ENCODE measurements at regions not wholly inside any gene's neighbourhood (a gene's known extent, or its start where the extent isn't known, plus 50 kb on each side); places are given as distances from the start of the nearest gene placed in this dataset.

DNA sequence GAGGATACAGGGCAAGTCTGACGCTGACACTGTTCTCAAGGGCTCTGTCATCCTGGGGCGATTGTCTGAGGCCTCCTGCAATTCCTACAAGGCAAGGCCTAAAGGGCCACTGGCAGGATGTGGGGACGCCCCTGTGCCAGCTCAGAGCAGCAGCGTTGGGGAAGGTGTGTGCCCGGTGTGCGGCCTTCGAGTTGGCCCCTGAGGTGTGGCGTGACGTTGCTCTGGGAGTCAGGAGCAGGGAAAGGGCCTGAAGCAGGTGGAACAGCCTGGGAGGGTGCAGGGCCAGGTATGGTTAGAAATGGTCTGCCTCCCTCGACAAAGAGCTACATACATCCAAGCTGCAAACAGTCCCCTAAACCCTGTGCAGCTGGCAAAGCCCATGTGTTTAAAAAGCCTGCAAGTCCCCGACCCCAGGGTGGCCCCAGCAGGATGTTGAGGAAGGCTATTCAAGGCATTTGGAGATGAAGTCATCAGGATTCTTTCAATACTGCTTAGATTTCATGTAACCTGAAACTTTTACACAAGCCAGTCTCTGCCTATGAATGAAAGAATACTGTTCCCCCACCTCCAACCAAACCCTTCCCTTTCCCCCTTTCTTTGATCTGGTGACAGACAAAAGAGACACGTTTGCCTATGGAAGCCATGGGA, 142.5 kb upstream of the TNS3 start:
- FAIRE-seq: peak; percentile 54

DNA sequence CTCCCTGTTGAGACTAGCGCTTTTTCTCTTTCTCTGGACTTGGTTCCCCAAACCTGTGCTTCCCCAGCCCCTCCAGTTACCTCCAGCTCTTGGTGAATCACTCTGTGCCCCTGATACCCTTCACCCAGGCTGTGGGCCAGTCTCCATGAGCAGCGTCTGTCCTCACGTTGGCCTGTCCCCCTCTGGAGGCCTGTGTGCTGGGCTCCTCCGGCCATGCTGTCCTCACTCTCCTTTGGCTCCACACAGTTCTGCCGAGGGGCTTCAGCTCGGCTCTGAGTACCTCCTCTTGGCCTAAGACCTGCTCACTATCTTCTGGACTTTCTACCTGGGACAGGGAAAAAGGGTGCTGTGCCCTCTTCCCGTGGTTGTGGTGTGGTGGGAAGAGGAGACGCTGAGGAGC, 140.2 kb upstream of the TNS3 start:
- no peak for FAIRE-seq

DNA sequence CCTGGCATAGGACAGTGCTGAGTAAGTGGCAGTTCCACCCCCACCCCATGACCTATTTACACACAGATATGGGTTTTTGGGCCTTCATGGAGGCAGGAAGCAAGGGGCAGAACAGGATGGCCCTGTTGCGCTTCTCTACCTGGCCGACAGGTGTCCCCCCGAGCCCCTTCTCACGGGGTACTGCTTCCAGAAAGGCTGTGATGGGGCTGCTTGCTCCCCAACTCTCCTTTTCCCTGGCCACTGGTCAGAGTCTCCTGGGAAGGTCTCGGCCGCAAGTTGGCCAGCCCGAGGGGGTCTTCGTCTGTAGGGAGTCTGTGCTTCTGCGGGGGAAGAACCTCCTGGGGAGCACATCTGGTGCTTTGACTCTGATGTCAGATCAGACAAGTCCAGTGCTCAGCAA, 139.8 kb upstream of the TNS3 start:
- no peak for FAIRE-seq

DNA sequence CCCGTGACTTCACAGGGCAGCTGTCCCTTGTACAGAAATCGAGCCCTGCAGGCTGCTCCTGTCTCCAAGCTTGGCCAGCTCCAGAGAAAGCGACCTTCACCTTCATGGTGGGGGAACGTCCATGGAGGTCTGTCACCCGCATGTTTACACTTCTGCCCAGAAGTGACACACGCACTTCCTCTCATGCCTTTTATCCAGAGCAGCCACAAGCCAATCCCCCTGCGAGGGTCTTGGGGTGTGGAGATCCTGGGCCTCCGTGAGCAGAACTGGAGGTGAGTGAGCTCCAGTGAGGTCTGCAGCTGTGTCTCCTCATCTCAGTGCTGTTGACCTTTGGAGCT, 139.0 kb upstream of the TNS3 start:
- no peak for FAIRE-seq

DNA sequence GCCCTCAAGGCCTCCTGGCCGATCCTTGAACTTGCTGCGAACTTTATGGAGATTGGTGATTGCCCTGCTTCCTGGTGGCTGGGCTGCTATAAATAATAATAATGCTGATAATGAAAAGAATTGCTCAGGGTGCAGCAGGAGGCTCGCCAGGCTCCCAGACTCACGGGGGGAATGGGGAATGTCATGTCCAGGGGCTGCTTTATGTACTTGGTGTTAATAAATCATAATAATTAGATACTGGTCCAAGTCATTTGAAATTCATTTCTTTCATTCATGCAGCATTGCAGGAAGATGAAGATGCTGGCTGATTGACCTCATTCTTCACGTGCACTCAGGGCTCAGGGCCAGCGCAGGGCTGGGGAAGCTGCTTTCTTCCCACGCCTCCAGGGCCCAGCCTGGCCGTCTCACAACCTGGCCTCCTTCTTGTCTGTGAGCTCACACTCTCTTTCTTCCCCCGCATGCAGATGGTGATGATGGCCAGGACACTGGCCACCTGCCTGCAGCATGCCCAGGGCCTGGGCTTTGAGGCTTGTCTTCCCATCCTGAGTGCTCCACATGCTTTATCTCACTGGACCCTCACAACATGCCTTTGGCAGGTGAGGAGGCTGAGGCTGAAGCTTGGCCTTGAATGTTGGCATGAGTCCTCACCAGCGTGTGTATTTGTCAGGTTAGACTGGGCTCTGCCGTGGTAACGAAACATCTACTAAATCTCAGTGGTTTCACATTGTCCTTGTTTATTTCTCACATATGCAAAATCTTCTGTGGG, 138.4 kb upstream of the TNS3 start:
- FAIRE-seq: no peak

DNA sequence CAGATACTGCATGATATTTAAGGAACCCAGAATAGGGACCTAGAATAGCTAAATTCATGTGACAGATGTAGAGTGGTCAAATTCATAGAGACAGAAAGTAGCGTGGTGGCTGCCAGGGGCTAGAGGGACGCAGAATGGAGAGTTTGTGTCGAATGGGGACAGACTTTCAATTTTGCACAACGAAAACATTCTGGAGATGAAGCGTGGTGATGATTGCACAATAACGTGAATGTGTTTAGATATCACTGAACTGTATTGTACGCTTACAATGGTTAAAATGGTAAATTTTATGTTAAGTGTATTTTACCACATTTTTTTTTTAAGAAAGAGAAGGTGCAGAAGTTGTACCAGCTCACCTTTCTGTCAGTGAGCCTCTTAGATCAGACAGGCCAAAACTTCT, 137.8 kb upstream of the TNS3 start:
- no peak for FAIRE-seq

DNA sequence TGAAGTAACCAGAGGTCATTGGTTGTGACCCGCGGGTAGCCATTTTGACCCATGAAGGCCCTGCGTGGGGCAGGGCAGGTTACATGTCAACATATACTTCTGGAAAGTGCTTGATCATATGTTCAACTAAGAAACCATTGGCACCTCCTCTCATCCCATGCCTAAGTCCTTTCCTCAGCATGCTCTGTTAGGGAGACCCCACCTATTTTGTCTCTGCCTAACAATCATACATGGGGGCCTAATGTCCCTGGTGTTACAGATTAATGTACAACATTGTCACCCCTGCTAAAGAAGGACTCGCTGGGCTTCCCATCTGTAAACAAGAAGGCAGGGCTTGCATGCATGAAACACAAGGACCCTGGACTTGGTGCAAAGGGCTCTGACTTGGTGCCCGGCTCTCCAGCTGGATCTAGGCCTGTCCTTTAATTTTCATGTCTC, 133.7 kb upstream of the TNS3 start:
- no peak for FAIRE-seq

DNA sequence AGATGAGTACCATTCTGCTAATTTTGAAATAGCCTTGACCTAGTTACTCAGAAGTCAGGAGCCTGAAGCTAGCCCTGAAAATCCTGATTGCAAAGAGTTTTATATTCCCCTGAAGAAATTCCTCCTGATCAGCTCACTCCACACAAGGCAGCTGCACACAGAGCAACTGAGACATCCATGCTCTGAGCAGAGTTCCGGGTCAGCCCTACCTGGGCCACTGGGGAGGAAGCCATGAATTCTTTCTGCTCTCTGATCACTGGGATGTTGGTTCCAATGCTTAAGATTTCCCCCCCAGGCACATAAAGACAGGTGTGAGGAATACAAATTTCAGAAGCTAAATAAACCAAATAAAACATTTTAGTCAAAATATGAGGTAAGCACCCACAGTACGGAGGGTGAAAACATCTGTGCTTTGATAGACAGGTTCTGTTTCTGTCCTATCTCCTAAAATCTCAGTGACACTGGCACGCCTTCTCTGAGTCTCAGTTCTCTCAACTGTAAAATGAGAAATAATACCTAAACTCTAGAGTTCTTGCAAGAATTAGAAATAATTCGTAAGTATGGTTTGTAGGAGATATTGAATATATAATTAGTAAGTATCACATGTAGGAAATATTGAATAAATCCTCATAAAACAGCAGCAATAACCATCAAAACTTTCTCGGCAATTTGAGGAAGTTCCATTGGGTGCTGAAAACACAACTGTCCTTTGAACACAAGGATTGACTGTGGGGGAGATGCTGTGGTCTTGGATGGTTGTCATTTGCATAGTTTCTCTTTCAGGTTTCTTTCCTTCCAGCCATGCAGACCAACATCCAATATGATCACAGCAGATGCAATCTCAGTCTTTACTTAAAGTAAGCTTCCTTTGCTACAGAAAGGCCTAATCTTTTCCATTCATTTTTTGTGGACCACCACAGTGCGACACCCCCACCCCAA, 133.0 kb upstream of the TNS3 start:
- no peak for FAIRE-seq

DNA sequence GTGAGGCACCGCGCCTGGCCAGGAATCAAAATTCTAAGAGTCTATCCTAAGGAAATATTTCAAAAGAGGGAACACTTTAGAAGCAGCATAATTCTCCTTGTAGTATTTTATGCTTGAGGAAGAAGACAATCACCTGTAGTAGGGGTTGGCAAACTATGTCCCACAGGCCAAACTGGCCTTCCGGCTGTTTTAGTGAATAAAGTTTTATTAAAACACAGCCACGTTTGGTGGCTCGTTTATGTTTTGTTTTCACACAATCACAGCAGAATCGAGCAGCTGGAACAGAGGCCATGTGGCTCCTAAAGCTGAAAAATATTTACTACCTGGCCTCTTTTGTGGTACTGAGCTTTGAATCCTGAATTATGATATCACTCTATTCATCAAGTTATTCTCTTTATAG, 131.7 kb upstream of the TNS3 start:
- no peak for FAIRE-seq

DNA sequence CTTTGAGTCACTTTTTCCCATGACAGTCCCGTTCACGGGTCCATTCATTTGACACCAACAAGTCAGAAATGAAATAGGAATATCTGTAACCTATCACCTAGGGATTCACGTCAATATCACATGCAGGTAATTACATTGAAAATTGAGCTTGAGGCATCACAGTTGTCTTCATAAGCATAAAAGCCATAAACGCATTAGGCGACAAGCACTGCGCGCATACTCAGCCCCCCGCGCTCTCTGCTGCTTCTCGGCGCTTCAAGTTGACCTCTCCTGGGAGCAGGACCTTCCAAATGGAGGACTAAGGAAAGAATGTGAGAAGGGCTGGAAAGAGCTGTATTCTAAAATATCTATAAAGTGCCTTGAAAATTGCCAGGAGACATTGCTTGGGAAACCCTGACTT, 130.5 kb upstream of the TNS3 start:
- FAIRE-seq: no peak

DNA sequence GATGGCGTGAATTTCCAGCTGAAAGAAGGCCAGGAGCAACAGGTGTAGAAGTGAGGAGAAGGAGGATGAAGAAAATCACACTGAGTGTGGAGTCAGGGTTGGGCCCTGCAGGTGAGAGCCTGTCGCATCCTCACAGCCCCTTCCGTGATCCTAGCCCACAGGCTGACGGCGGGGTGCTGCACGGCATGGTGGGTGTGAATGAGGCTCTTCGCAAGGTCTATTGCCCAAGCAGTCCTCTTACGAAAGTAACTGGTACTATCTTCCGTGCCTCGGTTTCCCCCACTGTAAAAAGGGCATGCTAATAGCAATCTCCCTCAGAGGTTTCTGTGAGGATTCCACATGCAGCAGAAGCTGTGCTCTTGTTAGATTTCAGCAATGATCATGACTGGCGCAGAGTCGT, 129.9 kb upstream of the TNS3 start:
- FAIRE-seq: no peak

DNA sequence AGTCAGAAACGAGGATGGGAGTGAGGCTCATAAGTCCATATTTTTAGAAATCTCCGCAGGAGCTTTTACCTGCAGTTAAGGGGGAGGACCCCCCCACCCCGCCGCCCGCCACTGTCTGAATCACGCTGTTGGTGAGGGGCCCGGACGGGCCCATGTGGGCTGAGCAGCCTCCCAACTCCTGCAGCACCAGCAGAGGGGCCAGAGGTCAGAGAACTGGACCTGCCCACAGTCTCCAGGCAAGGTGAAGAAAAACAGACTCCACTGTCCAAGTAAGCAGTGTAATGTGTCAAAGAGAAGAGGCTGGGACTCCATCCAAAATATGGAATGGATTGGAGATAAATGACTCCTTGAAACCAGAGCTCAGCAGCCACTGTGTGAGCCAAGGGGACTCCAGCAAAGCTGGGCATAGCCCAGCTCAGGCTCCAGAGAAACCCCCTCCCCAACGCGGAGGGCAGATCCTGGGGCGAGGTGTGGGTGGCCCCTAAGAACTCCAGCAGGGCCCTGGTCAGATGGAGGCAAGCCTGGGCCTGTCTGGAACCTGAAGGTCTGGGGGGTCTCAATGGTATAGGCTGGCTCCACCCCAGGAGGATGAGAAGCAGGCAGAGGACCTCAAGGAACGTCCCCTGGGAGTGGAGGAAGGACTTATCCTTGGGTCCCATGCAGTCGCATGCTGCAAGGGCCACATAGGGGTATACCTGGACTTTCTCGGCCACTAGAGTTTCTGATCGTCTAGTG, 128.5 kb upstream of the TNS3 start:
- FAIRE-seq: no peak

DNA sequence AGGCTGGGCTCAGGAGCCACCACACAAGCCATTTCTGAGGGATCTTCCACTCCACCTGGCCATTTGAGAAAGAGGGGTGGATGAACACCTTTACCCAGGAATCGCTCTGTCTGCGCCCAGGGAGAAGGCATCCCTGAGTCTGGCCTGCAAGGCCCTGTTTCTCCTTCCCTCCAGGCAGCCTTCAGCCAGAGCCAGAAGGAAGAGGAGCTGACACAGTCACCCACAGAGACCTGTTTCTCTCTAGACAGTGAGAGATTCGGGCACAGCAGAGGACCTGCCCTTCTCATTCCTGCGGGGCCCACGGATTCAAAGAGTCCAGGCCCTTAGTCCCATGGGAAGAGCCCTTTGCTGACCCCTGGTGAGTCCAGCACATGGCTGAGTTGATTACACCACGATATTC, 127.5 kb upstream of the TNS3 start:
- no peak for FAIRE-seq

DNA sequence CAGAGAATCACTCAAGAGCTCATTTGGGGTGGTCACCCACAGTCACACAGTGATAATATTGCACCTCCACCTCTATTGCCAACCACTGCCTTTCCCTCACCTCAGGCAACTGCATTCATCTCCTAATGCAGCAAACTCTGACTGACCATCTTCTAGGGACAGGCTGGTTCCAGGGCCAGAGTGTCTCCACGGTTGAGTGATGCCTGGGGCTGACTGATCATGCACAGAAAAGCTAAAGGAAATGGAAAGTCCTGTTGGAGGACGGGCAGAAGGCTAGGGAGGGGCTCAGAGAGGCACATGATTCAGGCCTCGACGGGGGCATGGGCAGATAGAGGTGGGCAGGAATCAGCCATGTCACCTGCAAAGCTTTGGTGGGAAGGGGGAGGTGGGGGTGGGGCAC, 127.1 kb upstream of the TNS3 start:
- no peak for FAIRE-seq

DNA sequence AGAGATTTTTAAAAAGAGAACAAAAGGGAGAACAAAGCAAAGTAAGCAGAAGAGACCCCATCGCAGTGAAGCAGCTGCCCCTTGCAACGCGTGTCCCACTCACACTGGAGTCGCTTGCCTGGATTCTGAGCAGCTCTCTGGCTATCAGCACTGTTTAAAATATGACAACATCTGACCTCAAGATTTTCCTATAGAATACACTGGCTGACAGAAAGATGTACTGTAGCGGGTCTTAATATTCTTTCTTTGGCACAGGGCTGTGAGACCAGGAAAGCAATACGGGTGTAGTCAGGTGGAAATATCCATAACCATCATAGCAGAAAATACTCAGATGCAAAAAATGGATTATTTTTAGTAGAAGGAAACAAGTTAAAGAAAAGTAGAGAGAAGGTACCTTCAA, 125.7 kb upstream of the TNS3 start:
- no peak for FAIRE-seq

DNA sequence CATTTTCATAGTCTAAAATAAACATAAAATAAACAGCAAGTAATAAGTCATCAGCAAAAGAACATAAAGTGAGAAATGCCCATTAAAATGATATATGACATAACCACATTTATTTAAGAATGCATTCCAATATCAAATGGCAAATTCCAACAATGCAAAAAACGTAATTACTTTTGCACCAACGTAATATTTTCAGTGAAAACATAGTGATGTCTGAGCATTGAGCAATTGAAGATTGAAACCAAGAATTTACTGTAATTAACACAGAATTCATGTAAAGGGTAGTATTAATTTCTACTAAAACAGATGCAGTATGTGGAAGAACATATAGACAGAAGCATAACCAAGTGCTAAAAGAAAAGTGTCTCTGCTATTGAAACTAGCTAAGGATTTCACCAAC, 123.0 kb upstream of the TNS3 start:
- no peak for FAIRE-seq

DNA sequence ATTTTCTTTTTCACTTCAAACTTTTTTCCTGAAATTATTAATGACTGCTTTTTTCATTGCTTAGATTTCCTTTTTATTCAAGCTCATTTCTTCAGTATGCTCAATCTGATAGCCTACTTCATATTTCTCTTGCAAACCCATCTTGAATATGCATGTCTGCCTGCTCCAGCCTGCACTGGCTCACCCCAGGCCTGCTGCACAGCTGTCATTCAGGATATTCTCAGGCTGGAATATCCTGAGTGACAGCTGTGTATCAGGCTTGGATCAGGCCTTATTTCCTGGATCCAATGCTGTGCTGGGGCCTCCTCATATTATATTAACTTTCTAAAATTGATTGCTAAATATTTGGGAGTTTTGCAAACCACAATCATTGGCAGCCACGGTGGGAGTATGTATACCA, 120.2 kb upstream of the TNS3 start:
- FAIRE-seq: no peak

DNA sequence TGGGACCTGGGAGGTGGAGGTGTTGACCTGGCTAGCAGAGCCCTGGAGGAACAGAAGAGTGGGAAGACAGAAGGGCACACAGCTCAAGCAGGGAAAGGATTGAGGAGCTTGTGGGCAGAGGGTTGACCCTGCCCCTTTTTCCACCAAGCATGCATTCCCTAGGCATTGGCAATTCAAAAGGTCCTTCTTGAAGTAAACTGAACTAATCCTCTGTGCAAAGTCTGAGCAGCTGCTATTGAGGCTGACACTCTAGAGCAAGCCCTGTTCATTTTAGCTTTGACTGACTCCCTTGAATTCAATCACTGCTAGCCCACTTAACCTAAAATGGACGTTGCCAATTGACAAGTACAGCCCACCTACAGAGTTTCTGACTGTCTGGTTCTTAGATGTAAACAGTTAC, 116.5 kb upstream of the TNS3 start:
- FAIRE-seq: no peak

DNA sequence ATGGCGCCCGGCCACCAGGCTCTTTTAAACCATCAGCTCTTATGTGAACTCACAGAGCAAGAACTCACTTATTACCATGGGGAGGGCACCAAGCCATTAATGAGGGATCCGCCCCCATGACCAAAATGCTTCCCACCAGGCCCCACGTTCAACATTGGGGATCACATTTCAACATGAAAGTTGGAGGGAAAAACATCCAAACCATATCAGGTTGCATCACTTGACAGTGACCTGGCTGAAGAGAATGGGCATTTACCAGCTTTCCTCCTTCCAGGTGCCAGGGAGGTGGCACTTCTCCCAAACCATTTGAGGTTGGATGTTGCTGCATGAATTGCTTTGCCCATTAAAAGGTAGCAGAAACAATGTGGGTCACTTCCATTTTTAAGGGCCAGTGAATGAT, 115.6 kb upstream of the TNS3 start:
- FAIRE-seq: no peak

DNA sequence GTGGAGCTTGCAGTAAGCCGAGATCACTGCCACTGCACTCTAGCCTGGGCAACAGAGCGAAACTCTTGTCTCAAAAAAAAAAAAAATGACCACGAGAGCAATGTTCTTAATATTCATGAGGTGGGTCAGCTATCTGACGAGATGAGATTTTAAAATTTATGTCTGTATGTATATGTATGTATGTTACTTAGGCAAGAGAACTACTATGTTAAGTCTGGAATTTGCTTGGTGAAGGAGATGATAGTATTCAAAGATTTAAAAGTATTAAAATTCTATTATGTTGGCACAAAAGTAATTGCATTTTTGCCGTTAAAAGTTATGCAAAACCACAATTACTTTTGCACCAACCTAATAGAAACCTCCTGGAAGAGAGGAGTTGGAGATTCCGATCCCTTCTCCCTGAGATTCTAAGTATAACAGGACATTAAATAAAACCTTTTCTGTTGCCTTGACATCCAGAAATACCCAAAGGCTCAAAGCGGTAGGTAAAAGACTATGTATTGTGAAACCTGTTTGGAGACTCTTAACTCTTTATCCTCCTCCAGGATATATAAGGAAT, 114.3 kb upstream of the TNS3 start:
- no peak for FAIRE-seq

DNA sequence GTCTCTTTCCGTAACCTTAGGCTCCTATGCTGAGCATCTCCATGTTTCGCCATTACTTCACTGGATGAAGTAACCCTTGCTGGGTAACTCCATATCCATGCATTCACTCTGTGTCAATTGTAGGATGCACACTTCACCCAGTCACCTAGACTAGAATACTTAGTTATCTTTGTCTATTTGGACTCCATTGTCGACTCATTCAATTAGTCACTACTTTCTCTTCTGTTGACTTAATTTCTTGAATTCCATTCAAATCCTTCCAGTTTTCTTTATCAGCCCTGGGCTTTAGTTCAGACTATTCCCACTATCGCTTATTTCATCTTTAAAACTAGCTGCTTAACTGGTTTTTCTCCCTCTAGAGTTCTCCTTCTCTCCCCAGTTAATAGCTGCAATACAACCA, 111.3 kb upstream of the TNS3 start:
- FAIRE-seq: no peak

DNA sequence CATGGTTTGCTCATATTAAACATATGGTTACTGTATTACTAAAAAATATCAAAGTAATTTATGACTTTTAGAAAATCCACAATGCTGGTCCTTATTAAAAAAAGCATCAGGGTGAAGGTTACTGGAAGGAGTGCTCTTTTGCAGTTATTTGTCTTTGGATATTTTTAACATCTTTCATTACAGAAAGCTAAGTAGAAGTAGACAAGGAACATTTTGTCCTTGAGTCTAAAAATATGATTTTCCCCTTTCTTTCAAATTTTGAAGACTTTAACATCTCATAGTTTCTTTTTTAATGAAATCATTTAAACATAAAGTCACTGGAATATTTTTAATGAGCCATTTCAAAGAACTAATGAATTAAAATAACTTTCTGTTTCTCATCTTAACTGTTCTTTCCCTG, 110.1 kb upstream of the TNS3 start:
- FAIRE-seq: peak; percentile 58

All from G401.6 (cell line).